GM19463 (cell line): ENCODE measurements at regions not wholly inside any gene's neighbourhood (a gene's known extent, or its start where the extent isn't known, plus 50 kb on each side); places are given as distances from the start of the nearest gene placed in this dataset.

Experiments used
- ATAC-seq: cut with Tn5 transposase; IDR thresholded peaks from one replicate; pipeline ENCODE4 v1.9.1; 2021; ENCODE audit warnings: mild to moderate bottlenecking, moderate library complexity; ENCODE audit not compliant: unreplicated experiment

DNA sequence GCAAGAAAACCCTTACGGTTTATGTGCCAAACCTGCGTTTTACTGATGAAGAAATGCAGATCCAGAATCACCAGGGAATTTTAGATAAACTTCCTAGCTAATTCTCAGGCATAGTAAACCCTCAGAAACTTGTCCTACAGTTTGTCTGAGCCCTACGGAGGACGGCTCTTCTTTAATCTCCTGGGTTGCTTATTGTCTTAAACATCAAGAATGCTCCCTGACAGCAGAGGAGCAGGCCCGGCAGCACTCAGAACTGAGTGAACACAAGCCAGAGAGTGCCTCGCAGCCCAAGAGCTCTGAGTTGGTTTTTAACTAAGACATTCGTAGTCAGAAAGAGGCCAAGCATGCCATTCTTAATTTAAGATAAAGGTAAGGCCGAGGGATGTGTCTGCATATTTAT, 114.7 kb upstream of the ERCC6L2 start:
- ATAC-seq, result no peak

- ATAC-seq, result no peak
These were observed 118.1 kb upstream of the ERCC6L2 start for GRCh38 chr9:95757439-95757838.

DNA sequence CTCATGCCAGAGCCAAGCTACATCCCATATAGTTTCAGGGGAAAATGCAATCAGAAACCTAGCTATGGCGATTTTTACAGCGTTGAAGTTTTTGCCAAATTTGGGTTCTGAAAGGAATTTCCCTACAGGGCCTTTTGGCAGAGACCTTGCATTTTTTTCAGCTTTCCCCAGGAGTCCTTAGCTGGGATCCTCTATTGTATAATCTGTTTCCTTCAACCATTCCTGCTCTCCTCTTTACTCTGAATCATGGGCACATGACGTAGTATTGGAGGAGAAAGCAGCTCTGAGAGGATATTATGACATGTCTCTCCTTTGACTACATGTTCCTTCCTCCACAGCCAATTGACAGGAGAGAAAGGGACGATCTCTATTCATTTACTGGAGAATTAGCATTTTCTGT, 118.5 kb upstream of the ERCC6L2 start:
- no peak for ATAC-seq

DNA sequence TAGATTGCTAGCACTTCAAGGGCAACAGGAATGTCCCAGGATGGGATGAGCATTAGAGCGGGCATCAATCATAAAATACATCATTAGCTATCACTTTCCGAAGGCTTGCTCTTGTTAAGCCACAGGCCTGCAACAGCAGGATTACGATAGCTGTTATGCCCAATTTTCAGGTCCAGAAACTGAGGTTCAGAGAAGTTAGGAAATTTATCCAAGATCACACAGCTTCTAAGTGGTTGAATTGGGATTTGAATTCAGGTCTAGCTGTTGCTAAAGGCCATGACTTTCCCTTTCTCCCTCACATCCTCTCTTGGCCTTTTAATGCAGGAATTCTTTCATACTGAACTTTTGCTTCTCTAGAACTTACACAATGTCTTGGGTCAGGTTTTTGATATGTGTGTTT, 119.4 kb upstream of the ERCC6L2 start:
- ATAC-seq, result no peak

GRCh38 chr9:95755421-95755730, 120.1 kb upstream of the ERCC6L2 start:
- no peak for ATAC-seq

GRCh38 chr9:95754533-95755420, 120.7 kb upstream of the ERCC6L2 start:
- ATAC-seq, result no peak

DNA sequence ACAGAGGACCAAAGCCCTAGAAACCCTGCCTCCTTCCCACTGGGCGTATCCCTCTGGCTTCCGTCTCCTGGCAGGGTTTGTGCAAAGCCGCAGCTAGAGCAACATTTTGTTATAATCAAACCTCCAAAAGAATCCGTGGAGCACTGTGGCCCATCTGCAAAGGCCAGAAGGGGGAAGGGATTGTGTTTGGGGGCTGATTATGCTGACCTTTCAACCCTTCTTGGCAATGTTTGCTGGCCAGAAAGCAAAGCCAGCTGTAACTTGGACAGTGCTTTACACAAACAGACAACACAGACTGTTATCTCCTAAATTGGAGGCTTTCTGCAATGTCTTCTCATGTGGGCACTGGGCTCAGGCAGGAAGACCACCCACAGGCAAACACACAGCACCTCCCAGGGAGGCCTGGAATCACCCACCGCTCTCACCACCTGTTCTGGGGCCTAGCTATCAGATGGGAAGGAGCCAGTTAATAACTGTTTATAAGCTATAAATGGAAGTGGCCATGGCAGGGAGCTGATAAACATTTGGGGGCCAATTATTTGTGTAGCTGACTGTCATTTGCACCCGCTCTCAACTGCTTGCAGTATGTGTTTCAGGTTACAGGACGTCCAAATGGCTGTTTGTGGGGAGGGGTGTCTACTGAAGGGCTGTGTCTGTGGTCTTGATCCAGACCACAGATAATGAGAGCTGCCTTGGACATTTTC, 121.6 kb upstream of the ERCC6L2 start:
- ATAC-seq, result no peak

DNA sequence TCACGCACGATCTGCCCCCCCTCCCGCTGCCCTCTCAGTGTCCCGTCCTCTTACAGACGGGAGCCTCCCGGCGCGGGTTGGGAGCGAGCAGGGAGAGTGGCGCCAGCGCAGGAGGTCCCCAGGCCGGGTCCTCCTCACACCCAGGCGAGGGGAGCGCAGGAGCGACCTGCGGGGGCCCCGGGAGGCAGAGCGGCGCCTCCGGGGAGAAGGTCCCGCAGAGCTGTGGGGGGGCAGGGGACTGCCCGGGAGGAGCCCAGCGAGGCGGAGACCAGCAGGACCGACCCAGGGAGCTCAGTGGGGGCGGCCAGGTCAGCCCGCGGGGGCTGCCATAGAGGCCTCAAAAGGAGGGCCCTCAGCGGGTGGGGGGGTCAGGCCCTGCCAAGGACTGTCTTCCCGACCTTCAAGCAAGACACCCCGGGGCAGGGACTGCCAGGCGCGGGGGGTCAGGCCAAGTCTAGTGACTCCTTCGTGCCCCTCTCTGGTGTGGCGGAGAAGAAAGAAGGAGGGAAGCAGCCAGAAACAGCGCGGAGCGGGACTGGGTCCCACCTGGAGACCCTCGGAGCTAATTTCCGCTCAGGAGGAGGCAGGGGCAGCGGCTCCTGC, 123.3 kb upstream of the ERCC6L2 start:
- no peak for ATAC-seq

DNA sequence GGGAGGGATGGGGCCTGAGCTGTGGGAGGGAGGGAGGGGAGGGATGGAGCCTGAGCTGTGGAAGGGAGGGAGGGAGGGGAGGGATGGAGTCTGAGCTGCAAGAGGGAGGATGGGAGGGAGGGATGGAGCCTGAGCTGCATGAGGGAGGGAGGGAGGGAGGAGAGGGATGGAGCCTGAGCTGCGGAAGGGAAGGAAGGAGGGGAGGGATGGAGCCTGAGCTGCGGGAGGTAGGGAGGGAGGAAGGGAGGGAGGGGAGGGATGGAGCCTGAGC, 124.0 kb upstream of the ERCC6L2 start:
- no peak for ATAC-seq

DNA sequence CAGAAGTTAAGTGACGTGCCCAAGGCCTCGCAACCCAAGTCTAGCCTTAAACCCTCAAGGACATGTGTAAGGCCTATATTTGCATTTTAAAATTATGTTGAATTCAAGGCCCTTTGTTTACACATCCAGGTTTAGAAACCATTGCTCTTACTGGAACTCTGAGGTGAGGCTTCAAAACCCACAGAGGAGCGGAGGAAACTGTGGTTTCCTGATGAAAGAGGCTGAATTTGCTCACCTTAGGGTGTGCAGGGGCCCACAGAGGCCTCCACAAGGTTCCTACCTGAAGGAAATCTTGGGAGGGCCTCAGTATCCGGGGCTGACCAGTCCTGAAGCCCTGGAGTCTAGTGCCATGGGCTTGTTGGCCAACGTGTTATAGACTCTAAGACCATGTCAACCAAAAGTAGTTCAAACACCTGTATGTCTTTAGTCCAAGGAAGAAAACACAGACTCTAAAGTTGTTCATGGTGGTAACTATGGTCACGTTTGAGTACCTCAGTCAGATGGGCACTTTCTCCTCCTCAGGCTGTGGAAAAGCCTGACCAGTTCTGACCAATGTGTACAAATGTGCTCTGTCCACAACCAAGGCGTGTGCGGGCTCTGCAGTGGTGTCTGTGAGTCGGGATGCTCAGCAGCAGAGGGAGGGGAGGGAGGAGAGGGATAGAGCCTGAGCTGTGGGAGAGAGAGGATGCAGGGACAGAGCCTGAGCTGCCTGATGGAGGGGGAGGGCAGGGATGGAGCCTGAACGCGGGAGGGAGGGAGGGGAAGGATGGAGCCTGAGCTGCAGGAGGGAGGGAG, 124.6 kb upstream of the ERCC6L2 start:
- ATAC-seq, result no peak

DNA sequence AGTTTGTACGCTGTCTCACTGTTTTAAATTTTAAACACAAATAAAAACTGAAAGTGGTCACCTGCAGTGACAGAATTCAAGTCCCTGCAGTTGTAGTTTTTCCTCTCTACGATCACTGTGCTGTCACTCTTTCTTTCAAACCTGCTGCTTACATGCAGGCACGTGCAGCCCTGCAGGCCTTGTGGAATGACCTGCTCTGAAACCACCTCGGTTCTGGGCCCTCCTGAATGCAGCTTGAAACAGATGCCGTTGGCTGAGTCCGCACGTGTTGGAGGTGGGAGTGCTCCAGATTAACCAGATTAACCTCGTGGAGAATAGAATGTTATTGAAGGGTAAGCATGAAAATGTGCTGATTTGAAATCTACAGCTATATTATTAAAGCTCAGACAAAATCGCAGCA, 126.0 kb upstream of the ERCC6L2 start:
- no peak for ATAC-seq

GRCh38 chr9:95746408-95747180, 128.9 kb upstream of the ERCC6L2 start:
- ATAC-seq, result no peak

- ATAC-seq, result no peak
These were observed 132.7 kb upstream of the ERCC6L2 start for GRCh38 chr9:95742821-95743220.

DNA sequence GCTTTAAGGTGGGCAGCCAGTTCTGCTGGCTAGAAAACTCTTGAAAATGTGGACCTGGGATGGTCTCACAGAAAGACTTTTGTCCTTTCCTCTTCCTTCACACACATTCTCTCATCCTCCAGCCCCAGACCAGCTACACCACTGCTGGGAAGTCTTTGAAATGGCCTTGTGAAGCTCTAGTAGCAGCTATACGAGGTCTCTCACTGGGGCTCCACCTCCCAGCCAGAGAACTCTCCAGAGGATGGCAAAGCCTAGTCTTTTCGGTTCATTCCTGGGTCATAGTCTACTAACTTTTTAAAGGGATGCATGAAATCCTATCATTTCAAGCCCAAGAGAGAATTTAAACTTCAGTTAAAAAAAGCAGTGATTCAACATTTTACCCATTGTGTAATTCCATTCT, 133.9 kb upstream of the ERCC6L2 start:
- no peak for ATAC-seq

- ATAC-seq, result no peak
These were observed 135.1 kb upstream of the ERCC6L2 start for GRCh38 chr9:95740217-95741004.

DNA sequence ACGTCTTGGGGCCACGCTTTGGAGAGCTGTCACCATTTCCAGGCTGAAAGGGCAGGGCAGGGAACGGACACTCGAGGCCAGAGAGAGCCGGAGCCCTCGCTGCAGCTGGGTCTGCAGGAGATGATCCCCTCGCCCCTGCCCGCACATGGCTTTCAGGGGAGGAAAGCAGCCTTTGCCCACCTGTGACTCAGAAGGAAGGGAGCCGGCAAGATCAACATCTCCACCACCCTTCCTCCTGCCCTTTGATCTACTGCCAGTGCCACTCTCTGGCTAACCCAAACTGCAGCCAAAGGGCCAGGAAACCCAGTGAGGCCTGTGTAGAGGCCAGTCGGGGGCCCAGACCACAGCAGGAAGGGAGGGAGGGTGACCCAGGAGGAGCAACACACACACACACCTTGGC, 137.1 kb upstream of the ERCC6L2 start:
- ATAC-seq, result no peak

GRCh38 chr9:95736891-95737522, 138.5 kb upstream of the ERCC6L2 start:
- no peak for ATAC-seq

DNA sequence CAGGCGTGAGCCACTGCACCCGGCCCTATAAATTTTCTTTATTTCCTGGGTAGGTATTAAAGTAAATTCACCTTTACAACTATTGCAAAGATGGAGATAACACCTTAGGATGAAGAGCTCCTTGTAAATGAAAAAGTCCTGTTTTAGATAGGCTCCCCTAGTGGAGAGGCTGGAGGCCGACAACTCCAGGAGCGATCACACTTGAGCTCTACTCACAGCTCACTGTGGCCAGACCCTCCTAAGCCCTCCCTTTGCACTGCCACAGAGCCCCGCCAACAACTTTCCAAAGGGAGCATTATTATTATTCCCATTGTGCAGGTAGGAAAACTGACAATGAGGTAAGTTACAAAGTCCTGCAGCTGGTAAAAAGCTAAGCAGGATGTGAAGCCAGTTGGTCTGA, 139.1 kb upstream of the ERCC6L2 start:
- no peak for ATAC-seq

DNA sequence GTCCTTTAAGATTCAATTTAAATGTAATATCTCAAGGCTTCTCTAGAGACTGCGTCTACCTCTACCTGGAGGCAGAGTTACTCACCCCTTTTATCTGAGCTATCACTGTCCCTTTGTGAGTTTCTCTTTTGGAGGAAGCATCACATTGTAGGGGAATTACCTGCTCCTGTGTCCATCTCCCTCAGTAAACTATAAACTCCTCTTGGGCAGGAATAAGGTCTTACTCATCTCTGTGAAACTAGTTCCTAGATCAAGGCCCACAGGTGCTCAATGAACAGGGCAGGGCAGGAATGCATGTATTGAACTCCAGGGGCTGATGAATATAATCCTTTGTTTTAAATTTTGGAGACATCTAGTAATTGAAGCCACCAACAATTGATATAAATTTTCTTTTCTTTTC, 139.8 kb upstream of the ERCC6L2 start:
- ATAC-seq, result no peak
